H1 (cell line): ENCODE measurements at regions not wholly inside any gene's neighbourhood (a gene's known extent, or its start where the extent isn't known, plus 50 kb on each side); places are given as distances from the start of the nearest gene placed in this dataset.

ENCODE experiments used
- CTCF ChIA-PET: fragments of 300-600 bp; sonication (Branson Sonifier 250); formaldehyde crosslinking; loops from one replicate; lab custom pipeline; 2021; ENCODE audit not compliant: partially characterized antibody; lab: Charles Lee
- POLR2A ChIA-PET: fragments of 300-600 bp; sonication (Branson Sonifier 250); formaldehyde crosslinking; loops from one replicate; lab custom pipeline; 2021; ENCODE audit warnings: inconsistent platforms; ENCODE audit not compliant: partially characterized antibody; lab: Charles Lee
- DNase-seq, 2 experiments: peaks; one replicate each; pipeline versions ENCODE4 v3.0.0 to v3.0.0-alpha.2; 2010 to 2022; ENCODE audit warnings: low spot score in 2 of 2, low read depth in 1 of 2, mixed read lengths in 1 of 2
- FAIRE-seq: peaks from 2 replicates; lab custom pipeline; 2011; peaks lifted over from hg19 to GRCh38; lab: Jason Lieb, UNC
- H2AFZ ChIP-seq: 2 replicates; pipeline ENCODE4 v1.8.1; 2012; ENCODE audit warnings: low read length, inconsistent platforms
- H2AK5ac ChIP-seq: 2 replicates; pipeline ENCODE4 v1.6.1; 2013; ENCODE audit warnings: low read depth, low read length
- H2BK120ac ChIP-seq: replicated peaks from 2 replicates; pipeline ENCODE3; 2013; ENCODE audit warnings: low read depth, low read length, inconsistent platforms
- H2BK12ac ChIP-seq: 2 replicates; pipeline ENCODE4 v1.6.1; 2013; ENCODE audit warnings: low read depth, low read length
- H2BK15ac ChIP-seq: 2 replicates; pipeline ENCODE4 v1.6.1; 2013; ENCODE audit warnings: low read length
- H2BK20ac ChIP-seq: 2 replicates; pipeline ENCODE4 v1.6.1; 2013; ENCODE audit warnings: low read length
- H2BK5ac ChIP-seq: 2 replicates; pipeline ENCODE4 v1.6.1; 2013; ENCODE audit warnings: low read depth, low read length
- H3K14ac ChIP-seq: 2 replicates; pipeline ENCODE4 v1.6.1; 2013; ENCODE audit warnings: inconsistent platforms; ENCODE audit not compliant: insufficient read length
- H3K18ac ChIP-seq: 2 replicates; pipeline ENCODE4 v1.6.1; 2013; ENCODE audit warnings: low read length; ENCODE audit errors: extremely low read depth
- H3K23ac ChIP-seq: 2 replicates; pipeline ENCODE4 v1.6.1; 2013; ENCODE audit warnings: inconsistent platforms; ENCODE audit not compliant: insufficient read length
- H3K23me2 ChIP-seq: 2 replicates; pipeline ENCODE4 v1.6.1; 2013; ENCODE audit warnings: low read depth, low read length
- H3K27ac ChIP-seq: 2 replicates; pipeline ENCODE4 v1.6.1; 2011; ENCODE audit warnings: low read depth, low read length, inconsistent platforms
- H3K27me3 ChIP-seq, 4 experiments: replicated peaks in 1 of 4; 1 replicate in 1 of 4; 2 replicates in 3 of 4; pipeline versions ENCODE4 v1.6.1 to v1.8.1; 2011 to 2013; ENCODE audit warnings: low read length in 3 of 4, mild to moderate bottlenecking in 3 of 4, inconsistent platforms in 2 of 4, mixed read lengths in 2 of 4, moderate library complexity in 1 of 4; ENCODE audit not compliant: control insufficient read depth in 3 of 4, insufficient read depth in 3 of 4; ENCODE audit errors: extremely low read depth in 1 of 4
- H3K36me3 ChIP-seq, 4 experiments: 2 replicates each; pipeline versions ENCODE4 v1.6.1 to v1.8.1; 2011 to 2013; ENCODE audit warnings: mild to moderate bottlenecking in 4 of 4, low read length in 3 of 4, moderate library complexity in 2 of 4, control low read depth in 1 of 4, inconsistent platforms in 1 of 4; ENCODE audit not compliant: insufficient read depth in 4 of 4, control insufficient read depth in 2 of 4
- H3K4ac ChIP-seq: replicated peaks from 2 replicates; pipeline ENCODE3; 2013; ENCODE audit warnings: low read length, low read depth, mixed read lengths, inconsistent platforms; ENCODE audit not compliant: insufficient read length
- H3K4me1 ChIP-seq, 4 experiments: replicated peaks in 1 of 4; 1 replicate in 1 of 4; 2 replicates in 3 of 4; pipeline versions ENCODE4 v1.6.1 to v1.8.1; 2011 to 2013; ENCODE audit warnings: low read length in 3 of 4, inconsistent platforms in 2 of 4, mixed read lengths in 1 of 4; ENCODE audit not compliant: insufficient read depth in 4 of 4, control insufficient read depth in 3 of 4
- H3K4me2 ChIP-seq, 2 experiments: 2 replicates each; pipeline versions ENCODE4 v1.6.1 to v1.8.1; 2011 to 2013; ENCODE audit warnings: low read depth in 2 of 2, low read length in 2 of 2, control low read depth in 1 of 2, inconsistent platforms in 1 of 2, mild to moderate bottlenecking in 1 of 2; ENCODE audit not compliant: insufficient read depth in 1 of 2
- H3K4me3 ChIP-seq, 4 experiments: fragments of 200-600, 300-600 bp in 1 of 4; sonication (generic), shearing (Covaris generic), sonication (Bioruptor Twin) in 1 of 4; 2 replicates each; pipeline versions ENCODE4 v1.5.1 to v1.8.1; 2011 to 2016; ENCODE audit warnings: low read length in 4 of 4, low read depth in 3 of 4, control low read depth in 2 of 4, inconsistent platforms in 2 of 4, mild to moderate bottlenecking in 2 of 4, mixed read lengths in 1 of 4, moderate library complexity in 1 of 4; ENCODE audit not compliant: insufficient read depth in 2 of 4; ENCODE audit errors: extremely low read depth in 1 of 4
- H3K56ac ChIP-seq: replicated peaks from 2 replicates; pipeline ENCODE3; 2013; ENCODE audit warnings: low read depth, mild to moderate bottlenecking, mixed read lengths, low read length, inconsistent platforms; ENCODE audit not compliant: insufficient read length
- H3K79me1 ChIP-seq: 2 replicates; pipeline ENCODE4 v1.6.1; 2013; ENCODE audit warnings: low read depth, low read length, control low read depth
- H3K79me2 ChIP-seq, 2 experiments: 2 replicates each; pipeline versions ENCODE4 v1.6.1 to v1.8.1; 2012 to 2013; ENCODE audit warnings: low read length in 2 of 2, mild to moderate bottlenecking in 2 of 2, inconsistent platforms in 1 of 2; ENCODE audit not compliant: insufficient read depth in 2 of 2, control insufficient read depth in 1 of 2
- H3K9ac ChIP-seq, 4 experiments: replicated peaks in 1 of 4; 1 replicate in 1 of 4; 2 replicates in 3 of 4; pipeline versions ENCODE4 v1.6.1 to v1.8.1; 2011 to 2013; ENCODE audit warnings: low read depth in 3 of 4, low read length in 3 of 4, control low read depth in 2 of 4, mild to moderate bottlenecking in 2 of 4, moderate library complexity in 2 of 4, inconsistent platforms in 1 of 4; ENCODE audit errors: extremely low read depth in 1 of 4
- H3K9me3 ChIP-seq, 2 experiments: 2 replicates each; pipeline versions ENCODE4 v1.6.1 to v1.8.1; 2012 to 2013; ENCODE audit warnings: mild to moderate bottlenecking in 2 of 2, moderate library complexity in 2 of 2, control low read depth in 1 of 2, inconsistent platforms in 1 of 2, low read depth in 1 of 2, low read length in 1 of 2, mixed read lengths in 1 of 2; ENCODE audit not compliant: insufficient read depth in 2 of 2
- H4K20me1 ChIP-seq, 2 experiments: replicated peaks in 1 of 2; 2 replicates each; pipeline versions ENCODE3 to v1.8.1; 2011 to 2013; ENCODE audit warnings: inconsistent platforms in 2 of 2, low read length in 2 of 2, mild to moderate bottlenecking in 1 of 2; ENCODE audit not compliant: insufficient read depth in 2 of 2, control insufficient read depth in 1 of 2
- H4K5ac ChIP-seq: 2 replicates; pipeline ENCODE4 v1.6.1; 2013; ENCODE audit warnings: low read length, low read depth, mixed read lengths, inconsistent platforms; ENCODE audit not compliant: insufficient read length
- H4K8ac ChIP-seq: 2 replicates; pipeline ENCODE4 v1.8.0; 2013; ENCODE audit warnings: mild to moderate bottlenecking, moderate library complexity, low read length, inconsistent platforms; ENCODE audit not compliant: insufficient read depth; ENCODE audit errors: extremely low read depth
- H4K91ac ChIP-seq: replicated peaks from 2 replicates; pipeline ENCODE3; 2013; ENCODE audit warnings: low read length, mixed read lengths, inconsistent platforms; ENCODE audit not compliant: insufficient read length
- CBX5 ChIP-seq: fragments of 300-800, 300-1000 bp; sonication (generic); IDR thresholded peaks from 2 replicates; pipeline ENCODE4 v1.7.1; 2016; ENCODE audit warnings: antibody characterized with exemption, low read length, low read depth
- CHD1 ChIP-seq: IDR thresholded peaks from 2 replicates; pipeline ENCODE4 v1.6.1; 2012; ENCODE audit warnings: low read depth, low read length, improper control_type of control experiment
- CREB1 ChIP-seq: IDR thresholded peaks from 2 replicates; pipeline ENCODE4 v1.6.1; 2012; ENCODE audit warnings: inconsistent platforms
- NRF1 ChIP-seq: IDR thresholded peaks from 2 replicates; pipeline ENCODE4 v1.6.1; 2011; ENCODE audit warnings: mild to moderate bottlenecking, low read depth, low read length, improper control_type of control experiment
- SAP30 ChIP-seq: fragments of 300-600 bp; sonication (generic); IDR thresholded peaks from 2 replicates; pipeline ENCODE4 v1.7.1; 2012; ENCODE audit warnings: low read length, moderate library complexity, mild to moderate bottlenecking, inconsistent platforms; ENCODE audit not compliant: insufficient read depth, insufficient replicate concordance
- SP2 ChIP-seq: IDR thresholded peaks from 2 replicates; pipeline ENCODE4 v1.6.1; 2012; ENCODE audit warnings: mild to moderate bottlenecking, low read length, inconsistent platforms
- WGBS, 2 experiments: shearing (Covaris generic) in 1 of 2; methylation state at CpG; one replicate each; pipeline versions ENCODE4 v1.1.6 to v1.1.7; 2013 to 2015; ENCODE audit warnings: low lambda C conversion rate in 2 of 2, mixed read lengths in 2 of 2, inconsistent platforms in 1 of 2, low coverage in 1 of 2, missing lambda C conversion rate in 1 of 2; ENCODE audit not compliant: insufficient replicate concordance in 2 of 2, insufficient coverage in 1 of 2, insufficient read length in 1 of 2; ENCODE audit errors: extremely low coverage in 1 of 2, missing lambda C conversion rate in 1 of 2; 5-methylcytosine and 5-hydroxymethylcytosine counted together

DNA sequence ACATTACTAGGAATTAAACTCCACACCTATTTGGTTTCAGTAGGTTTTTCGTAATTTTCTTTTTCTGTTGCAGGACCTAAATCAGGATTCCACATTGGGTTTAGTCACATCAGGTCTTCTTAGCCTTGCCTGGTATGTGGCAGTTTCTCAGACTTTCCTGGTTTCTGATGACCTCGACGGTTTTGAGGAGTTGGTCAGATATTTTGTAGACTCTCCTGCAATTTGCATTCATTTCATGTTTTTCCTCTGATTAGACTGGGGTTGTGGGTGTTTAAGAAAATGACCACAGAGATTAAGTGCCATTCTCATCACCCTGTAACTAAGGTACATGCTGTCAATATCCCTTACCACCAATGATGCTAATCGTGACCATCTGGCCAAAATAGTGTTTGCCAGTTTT is 97.3 kb upstream of the ST6GAL2 start:
- Histone ChIP-seq H2BK12ac (no peak overlapping the region), H3K23me2 (no peaks in the 10 kb centered on the region), H3K56ac (no peak overlapping the region), H2BK20ac (no peak overlapping the region), H3K4me2 (no peak overlapping the region), H3K27me3 (no peaks in the 10 kb centered on the region), H2BK5ac (no peak overlapping the region), H2AK5ac (no peak overlapping the region), H3K9ac (no peak overlapping the region), H3K79me2 (no peaks in the 10 kb centered on the region), H3K4me3 (no peak overlapping the region), H2BK15ac (no peak overlapping the region), H4K5ac (no peak overlapping the region), H3K14ac (no peak overlapping the region), H3K79me1 (no peaks in the 10 kb centered on the region), H3K27ac (no peak overlapping the region), H4K20me1 (no peaks in the 10 kb centered on the region), H2AFZ (no peak overlapping the region), H3K4me1 (no peaks in the 10 kb centered on the region), H3K4ac (peak overlapping the region; percentile 62), H4K91ac (no peak overlapping the region), H2BK120ac (no peak overlapping the region), H3K36me3 (no peaks in the 10 kb centered on the region), H3K23ac (no peak overlapping the region), H3K9me3 (no peaks in the 10 kb centered on the region), H3K18ac (no peak overlapping the region), H4K8ac (no peak overlapping the region)
- ChIA-PET CTCF (no interaction called here), POLR2A (no interaction called here)
- DNase-seq = no peak
- 90% methylated on average over 4 of the region's 4 CpGs; no CpG with 5 or more reads in 1 of the 2 experiments for WGBS, 2 experiments
- FAIRE-seq = no peak
- TF ChIP-seq CBX5 = no peak
- no peak for TF ChIP-seq CHD1
- no peak for TF ChIP-seq SP2
- TF ChIP-seq NRF1 = no peak
- TF ChIP-seq CREB1 = no peak
- TF ChIP-seq SAP30 = no peak
